ENCODE measurements at regions not wholly inside any gene's neighbourhood (a gene's known extent, or its start where the extent isn't known, plus 50 kb on each side); places are given as distances from the start of the nearest gene placed in this dataset.

DNA sequence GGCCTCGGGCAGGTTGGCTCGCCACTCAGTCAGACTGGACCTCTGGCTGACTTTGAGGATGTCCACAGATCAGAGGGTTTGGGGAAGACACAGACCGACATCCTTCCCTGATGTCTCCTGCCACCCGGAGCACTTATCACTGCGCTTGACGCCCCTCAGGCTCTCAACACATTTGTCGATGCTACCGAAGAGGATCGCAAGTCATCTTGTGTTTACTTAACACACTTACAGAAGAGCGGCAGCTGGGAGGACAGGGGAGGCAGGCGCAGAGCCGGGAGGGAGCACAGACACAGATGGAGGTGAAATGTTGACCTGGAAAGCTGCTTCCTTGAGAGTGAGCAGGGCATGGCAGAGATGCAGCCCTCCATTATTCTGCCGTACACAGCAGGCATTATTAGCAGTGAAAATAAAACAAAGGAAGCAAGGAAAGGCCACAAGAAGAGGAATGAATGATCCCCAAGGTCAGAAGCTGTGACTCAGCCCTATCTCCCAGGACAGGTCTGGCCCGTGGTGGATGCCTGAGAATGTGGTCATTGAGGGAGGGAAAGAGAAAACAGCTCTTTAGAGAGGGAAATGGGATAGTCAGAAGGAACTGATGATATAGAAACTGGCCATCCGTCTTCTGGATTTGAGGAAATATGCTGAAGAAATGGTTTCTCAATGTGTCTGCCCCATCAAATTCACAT, 549.5 kb upstream of the ARGLU1 start:
- no peak for DNase-seq (ENCODE audit: extremely low read depth, insufficient read length)
- Histone ChIP-seq H3K4me3 (replicated peaks; ENCODE audit: low read depth, low read length) (no peak overlapping the region), H3K27me3 (replicated peaks; ENCODE audit: control insufficient read depth, insufficient read depth, low read length) (no peaks in the 10 kb centered on the region), H3K36me3 (ENCODE audit: control insufficient read depth, insufficient read depth, low read length) (no peaks in the 10 kb centered on the region)
- TF ChIP-seq, protein P1, sequence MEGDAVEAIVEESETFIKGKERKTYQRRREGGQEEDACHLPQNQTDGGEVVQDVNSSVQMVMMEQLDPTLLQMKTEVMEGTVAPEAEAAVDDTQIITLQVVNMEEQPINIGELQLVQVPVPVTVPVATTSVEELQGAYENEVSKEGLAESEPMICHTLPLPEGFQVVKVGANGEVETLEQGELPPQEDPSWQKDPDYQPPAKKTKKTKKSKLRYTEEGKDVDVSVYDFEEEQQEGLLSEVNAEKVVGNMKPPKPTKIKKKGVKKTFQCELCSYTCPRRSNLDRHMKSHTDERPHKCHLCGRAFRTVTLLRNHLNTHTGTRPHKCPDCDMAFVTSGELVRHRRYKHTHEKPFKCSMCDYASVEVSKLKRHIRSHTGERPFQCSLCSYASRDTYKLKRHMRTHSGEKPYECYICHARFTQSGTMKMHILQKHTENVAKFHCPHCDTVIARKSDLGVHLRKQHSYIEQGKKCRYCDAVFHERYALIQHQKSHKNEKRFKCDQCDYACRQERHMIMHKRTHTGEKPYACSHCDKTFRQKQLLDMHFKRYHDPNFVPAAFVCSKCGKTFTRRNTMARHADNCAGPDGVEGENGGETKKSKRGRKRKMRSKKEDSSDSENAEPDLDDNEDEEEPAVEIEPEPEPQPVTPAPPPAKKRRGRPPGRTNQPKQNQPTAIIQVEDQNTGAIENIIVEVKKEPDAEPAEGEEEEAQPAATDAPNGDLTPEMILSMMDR (IDR thresholded peaks at IDR 0.05; ENCODE audit: insufficient read depth, low read length, poor library complexity, severe bottlenecking) = no peak

DNA sequence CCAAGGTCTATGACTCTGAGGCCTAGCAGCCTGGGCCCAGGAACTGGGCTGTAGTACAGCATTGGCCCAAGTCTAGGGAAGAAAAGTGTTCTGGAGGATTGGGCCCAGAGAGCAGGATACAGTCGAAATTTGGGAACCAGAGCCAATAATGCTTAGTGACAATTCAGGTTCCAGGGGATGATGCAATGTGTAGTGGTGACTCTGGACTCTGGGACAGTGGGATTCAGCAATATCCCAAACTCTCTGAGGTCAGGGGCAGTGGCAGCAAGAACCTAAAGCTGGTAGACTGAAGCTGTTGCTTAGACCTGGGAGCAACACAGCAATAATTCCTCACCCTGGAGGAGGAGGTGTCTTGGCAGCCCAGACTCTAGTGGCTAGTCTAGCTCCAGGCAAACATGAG, 545.5 kb upstream of the ARGLU1 start:
- TF ChIP-seq, protein P1 (IDR thresholded peaks at IDR 0.05; ENCODE audit: insufficient read depth, low read length, poor library complexity, severe bottlenecking) = no peak
- Histone ChIP-seq H3K36me3 (ENCODE audit: control insufficient read depth, insufficient read depth, low read length) (no peaks in the 10 kb centered on the region), H3K27me3 (replicated peaks; ENCODE audit: control insufficient read depth, insufficient read depth, low read length) (no peaks in the 10 kb centered on the region), H3K4me3 (replicated peaks; ENCODE audit: low read depth, low read length) (no peak overlapping the region)
- no peak for DNase-seq (ENCODE audit: extremely low read depth, insufficient read length)

DNA sequence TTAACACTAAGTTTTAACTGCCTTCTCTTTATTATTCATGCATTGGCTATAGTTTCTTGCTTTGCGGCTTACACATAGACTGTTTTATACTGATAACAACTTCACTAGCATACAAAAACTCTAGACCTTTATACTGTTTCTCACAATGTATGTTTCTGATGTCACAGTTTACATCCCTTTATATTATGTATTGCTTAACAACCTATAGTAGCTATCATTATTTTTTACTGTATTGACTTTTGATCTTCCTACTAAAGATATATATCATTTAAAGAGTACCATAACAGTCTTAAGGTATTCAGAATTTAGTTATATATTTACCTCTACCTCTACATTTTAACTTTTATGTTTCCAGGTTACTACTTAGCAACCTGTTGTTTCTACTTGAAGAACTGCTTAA, 543.3 kb upstream of the ARGLU1 start:
- H3K4me3 ChIP-seq (replicated peaks; ENCODE audit: low read depth, low read length) = no peak overlapping the region
- DNase-seq (ENCODE audit: extremely low read depth, insufficient read length) = no peak
- no peaks in the 10 kb centered on the region for H3K27me3 ChIP-seq (replicated peaks; ENCODE audit: control insufficient read depth, insufficient read depth, low read length)
- H3K36me3 ChIP-seq (ENCODE audit: control insufficient read depth, insufficient read depth, low read length) = no peaks in the 10 kb centered on the region
- TF ChIP-seq, protein P1 (IDR thresholded peaks at IDR 0.05; ENCODE audit: insufficient read depth, low read length, poor library complexity, severe bottlenecking) = no peak

DNA sequence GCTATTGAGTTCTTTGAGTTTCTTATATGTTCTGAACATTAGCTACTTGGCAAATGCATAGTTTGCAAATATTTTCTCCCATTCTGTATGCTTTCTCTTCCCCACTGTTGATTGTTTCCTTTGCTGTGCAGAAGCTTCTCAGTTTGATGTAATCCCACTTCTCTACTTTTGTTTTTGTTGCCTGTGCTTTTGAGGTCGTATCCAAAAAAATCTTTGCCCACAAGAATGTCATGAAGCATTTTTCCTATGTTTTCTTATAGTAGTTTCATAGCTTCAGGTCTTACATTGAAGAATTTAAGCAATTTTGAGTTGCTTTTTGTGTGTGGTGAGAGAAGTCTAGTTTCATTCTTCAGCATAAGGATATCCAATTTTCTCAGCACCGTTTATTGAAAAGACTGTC, 536.7 kb upstream of the ARGLU1 start:
- H3K36me3 ChIP-seq (ENCODE audit: control insufficient read depth, insufficient read depth, low read length) = no peaks in the 10 kb centered on the region
- DNase-seq (ENCODE audit: extremely low read depth, insufficient read length) = no peak
- TF ChIP-seq, protein P1 (IDR thresholded peaks at IDR 0.05; ENCODE audit: insufficient read depth, low read length, poor library complexity, severe bottlenecking) = no peak
- H3K4me3 ChIP-seq (replicated peaks; ENCODE audit: low read depth, low read length) = no peak overlapping the region
- H3K27me3 ChIP-seq (replicated peaks; ENCODE audit: control insufficient read depth, insufficient read depth, low read length) = no peaks in the 10 kb centered on the region

DNA sequence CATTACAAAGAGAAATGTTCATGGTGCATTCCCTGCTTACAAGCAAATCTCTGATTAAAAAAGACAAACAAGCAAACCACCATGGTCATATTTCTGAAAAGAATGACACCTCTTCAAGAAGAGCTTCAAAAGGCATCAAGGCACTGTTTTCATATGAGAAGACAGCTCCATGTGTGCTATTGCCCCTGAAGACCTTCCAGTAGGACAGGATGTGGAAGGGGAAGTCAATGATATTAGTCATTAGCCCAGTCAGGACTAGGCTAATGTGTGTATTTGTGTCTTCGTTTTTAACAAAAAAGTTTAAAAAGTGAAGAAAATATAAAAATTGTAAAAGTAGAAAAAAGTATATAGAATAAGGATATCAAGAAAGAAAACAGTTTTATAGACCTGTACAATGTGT, 534.7 kb upstream of the ARGLU1 start:
- Histone ChIP-seq H3K27me3 (replicated peaks; ENCODE audit: control insufficient read depth, insufficient read depth, low read length) (no peaks in the 10 kb centered on the region), H3K36me3 (ENCODE audit: control insufficient read depth, insufficient read depth, low read length) (no peaks in the 10 kb centered on the region), H3K4me3 (replicated peaks; ENCODE audit: low read depth, low read length) (no peak overlapping the region)
- TF ChIP-seq, protein P1 (IDR thresholded peaks at IDR 0.05; ENCODE audit: insufficient read depth, low read length, poor library complexity, severe bottlenecking) = no peak
- DNase-seq (ENCODE audit: extremely low read depth, insufficient read length) = no peak

DNA sequence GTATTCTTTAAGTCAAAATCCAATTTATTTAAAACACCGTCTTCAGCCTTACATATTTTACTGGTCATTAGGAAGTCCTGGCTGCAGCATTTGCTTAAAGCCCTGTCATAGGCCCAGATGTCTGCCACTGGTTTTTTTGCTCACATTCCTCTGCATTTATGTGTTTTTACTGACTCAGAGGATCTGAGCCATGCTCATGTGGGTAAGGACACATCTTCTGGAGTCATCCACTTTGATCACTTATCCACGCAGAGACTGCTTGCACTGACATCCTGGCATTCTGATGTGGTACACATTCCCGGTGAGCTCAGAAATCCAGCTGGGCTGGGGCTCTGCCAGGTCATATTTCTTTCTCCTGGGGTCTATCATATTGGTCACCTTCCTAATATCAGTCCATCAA, 531.7 kb upstream of the ARGLU1 start:
- Histone ChIP-seq H3K36me3 (ENCODE audit: control insufficient read depth, insufficient read depth, low read length) (no peaks in the 10 kb centered on the region), H3K27me3 (replicated peaks; ENCODE audit: control insufficient read depth, insufficient read depth, low read length) (no peaks in the 10 kb centered on the region), H3K4me3 (replicated peaks; ENCODE audit: low read depth, low read length) (no peak overlapping the region)
- TF ChIP-seq, protein P1 (IDR thresholded peaks at IDR 0.05; ENCODE audit: insufficient read depth, low read length, poor library complexity, severe bottlenecking) = no peak
- no peak for DNase-seq (ENCODE audit: extremely low read depth, insufficient read length)
